HG03558 (cell line): ENCODE measurements at regions not wholly inside any gene's neighbourhood (a gene's known extent, or its start where the extent isn't known, plus 50 kb on each side); places are given as distances from the start of the nearest gene placed in this dataset.
"Not testable (repeated sequence)": the region's sequence is repeated elsewhere in the genome, so short reads cannot be mapped to it uniquely, and the experiment has no call there.

Source experiments
- ATAC-seq: cut with Tn5 transposase; IDR thresholded peaks from one replicate; pipeline ENCODE4 v1.9.1; 2021; ENCODE audit warnings: moderate number of reproducible peaks; ENCODE audit not compliant: unreplicated experiment; ENCODE audit errors: extremely low read depth

DNA sequence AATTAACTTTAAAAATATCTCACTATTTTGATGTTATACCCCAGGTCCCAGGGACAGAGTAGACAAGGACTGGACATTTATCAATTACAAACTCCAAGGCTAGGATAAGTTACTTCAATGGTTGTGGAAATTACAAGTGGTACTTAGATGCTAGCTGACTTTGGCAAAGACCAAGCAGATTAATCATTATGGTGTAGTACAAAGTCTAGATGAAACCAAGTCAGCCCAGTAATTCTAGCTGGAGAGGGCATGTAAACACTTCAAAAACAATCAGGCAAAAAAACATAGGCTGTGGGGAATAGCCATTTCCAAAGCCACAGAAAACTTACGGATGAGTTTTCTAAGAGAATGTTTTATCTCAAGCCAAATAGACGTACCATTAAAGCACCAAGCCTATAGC is 124.5 kb downstream of the TSEN15 start:
- ATAC-seq, result no peak

DNA sequence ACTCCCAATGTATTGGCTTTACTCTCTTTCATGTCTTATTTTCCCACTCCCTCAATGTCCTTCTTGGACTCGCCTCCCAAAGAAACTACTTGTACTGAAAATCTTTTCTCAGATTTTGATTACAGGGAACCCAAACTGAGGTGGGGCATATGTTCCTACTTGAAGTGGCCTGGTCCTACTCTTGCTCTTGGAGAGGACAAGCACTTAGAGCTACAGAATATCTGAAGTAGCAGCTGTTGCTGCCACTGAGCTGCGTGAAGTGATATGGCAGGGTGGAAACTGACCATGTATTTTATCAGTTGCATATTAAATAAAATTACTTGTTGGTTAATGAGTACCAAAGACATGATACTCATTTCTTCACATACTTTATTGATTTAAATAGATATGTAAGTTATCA is 129.5 kb downstream of the TSEN15 start:
- no peak for ATAC-seq

GRCh38 chr1:184183919-184184318 is 132.4 kb downstream of the TSEN15 start:
- ATAC-seq, result no peak

GRCh38 chr1:184184614-184185013 is 133.1 kb downstream of the TSEN15 start:
- not testable (repeated sequence) for ATAC-seq

- no peak for ATAC-seq
Measured at GRCh38 chr1:184185347-184185746, 133.8 kb downstream of the TSEN15 start.

DNA sequence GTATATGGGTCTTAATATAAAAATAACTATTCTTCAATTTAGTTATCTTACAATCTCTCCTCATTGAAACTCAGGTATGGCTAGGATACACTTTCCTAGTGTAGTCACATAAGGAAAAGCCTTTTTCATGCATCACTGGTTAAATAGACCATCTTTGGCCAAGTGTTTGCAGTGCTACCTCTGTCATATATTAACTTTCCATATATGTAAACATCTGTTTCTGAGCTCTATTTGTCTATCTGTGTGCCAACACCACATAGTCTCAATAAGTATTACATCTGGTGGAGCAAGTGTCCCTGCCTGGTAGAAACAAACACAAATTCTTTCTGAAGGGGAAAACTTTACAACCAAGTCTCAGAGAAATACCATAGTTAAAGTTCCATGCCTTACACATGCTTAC is 134.6 kb downstream of the TSEN15 start:
- ATAC-seq, result no peak

DNA sequence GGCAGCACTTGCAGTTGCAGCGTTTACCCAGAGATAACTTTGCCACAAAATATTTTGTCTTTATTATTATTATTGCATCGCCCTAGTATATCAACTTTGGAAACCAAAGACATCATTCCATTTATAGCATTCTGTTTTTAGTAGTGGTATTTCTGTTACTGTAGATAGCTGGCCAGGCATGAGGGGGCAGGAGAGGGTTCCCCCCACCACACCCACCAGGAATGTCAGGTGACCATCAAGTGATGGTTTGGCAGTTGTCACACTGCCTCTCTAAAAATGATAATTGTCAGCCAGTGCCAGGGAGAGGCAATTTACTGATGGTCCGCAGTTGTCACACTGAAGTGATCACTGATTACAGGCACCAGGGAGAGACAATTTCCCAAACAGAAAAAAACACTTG is 135.6 kb downstream of the TSEN15 start:
- no peak for ATAC-seq

DNA sequence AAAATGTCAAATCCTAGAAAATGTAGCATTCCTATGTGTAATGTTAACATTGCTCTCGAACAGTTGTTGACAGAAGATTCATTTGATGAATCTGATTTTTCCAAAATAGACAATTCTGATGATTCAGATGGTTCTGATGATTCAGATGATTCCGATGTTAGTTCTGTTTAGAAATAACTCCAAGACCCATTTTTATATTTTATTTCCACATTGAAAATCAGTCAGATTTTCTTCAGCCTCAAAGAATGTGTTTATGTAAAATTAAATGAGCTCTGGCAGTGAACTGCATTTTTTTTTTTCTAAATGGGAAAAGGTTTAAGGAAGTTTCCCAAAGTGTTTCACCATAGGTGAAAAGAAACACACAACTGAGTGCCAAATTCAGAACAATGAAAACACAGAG is 136.5 kb downstream of the TSEN15 start:
- no peak for ATAC-seq

- ATAC-seq, result no peak
Measured at GRCh38 chr1:184189361-184189760, 137.8 kb downstream of the TSEN15 start.

DNA sequence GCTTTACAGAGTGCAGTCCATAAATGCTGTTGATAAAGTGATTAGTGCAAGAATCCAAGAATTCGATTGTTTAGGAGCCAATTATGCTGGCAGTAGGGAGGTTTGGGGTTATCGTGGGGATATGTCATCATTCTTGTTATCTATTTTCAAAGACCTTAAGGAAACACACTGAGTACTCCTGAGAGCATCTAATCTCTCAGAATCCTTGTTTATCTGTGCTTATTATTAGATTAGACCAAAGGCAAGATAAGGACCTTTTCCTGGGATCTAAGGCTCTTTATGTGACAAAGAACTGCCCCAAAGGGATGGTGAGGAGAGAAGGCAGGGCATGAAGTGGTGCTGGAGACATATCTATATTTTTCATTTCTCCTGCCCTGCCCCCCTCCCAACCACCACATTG is 139.1 kb downstream of the TSEN15 start:
- no peak for ATAC-seq

GRCh38 chr1:184191181-184191621 is 139.7 kb downstream of the TSEN15 start:
- ATAC-seq, result no peak

DNA sequence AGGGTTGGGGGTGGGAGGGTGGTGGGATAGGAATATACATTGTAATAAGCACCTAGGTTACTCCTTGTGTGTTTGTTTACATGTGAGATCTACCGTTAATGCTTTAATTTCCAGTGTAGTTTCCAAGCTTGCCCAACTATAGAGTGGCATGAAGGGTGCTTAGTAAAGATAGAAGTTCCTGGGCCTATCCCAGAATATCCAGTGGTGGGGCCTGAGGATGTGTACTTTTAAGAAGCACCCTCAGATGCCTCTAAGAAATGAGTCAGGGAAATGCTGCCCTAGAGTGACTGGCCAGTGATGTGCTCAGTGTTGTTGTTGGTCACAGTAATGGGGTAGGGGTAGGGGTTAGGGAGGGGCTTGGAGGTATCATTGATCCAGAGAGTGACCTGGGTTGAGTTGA is 141.3 kb downstream of the TSEN15 start:
- no peak for ATAC-seq

GRCh38 chr1:184193451-184193850 is 141.9 kb downstream of the TSEN15 start:
- ATAC-seq, result no peak

DNA sequence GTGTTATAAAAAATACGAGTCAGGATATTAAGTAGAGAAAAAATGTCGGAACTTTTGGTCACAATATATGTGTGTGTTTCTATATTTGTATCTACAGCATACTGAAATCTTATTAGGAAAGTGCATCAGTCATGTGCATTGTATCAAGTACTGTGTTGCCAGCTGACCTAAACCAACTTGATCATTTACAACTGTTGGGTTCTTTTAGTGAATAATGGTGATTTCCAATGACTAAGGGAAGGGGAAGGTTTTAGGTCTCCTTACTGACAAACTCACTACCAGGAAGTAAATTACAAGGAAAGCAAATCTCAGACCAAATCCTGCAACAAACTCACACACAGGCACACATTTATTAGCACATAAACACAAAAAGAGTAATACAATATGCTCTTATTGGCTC is 142.7 kb downstream of the TSEN15 start:
- ATAC-seq, result no peak

- ATAC-seq, result not testable (repeated sequence)
Measured at GRCh38 chr1:184195722-184196121, 144.2 kb downstream of the TSEN15 start.

GRCh38 chr1:184197831-184198230 is 146.3 kb downstream of the TSEN15 start:
- ATAC-seq, result no peak

- ATAC-seq, result no peak
Measured at GRCh38 chr1:184199036-184199435, 147.5 kb downstream of the TSEN15 start.

DNA sequence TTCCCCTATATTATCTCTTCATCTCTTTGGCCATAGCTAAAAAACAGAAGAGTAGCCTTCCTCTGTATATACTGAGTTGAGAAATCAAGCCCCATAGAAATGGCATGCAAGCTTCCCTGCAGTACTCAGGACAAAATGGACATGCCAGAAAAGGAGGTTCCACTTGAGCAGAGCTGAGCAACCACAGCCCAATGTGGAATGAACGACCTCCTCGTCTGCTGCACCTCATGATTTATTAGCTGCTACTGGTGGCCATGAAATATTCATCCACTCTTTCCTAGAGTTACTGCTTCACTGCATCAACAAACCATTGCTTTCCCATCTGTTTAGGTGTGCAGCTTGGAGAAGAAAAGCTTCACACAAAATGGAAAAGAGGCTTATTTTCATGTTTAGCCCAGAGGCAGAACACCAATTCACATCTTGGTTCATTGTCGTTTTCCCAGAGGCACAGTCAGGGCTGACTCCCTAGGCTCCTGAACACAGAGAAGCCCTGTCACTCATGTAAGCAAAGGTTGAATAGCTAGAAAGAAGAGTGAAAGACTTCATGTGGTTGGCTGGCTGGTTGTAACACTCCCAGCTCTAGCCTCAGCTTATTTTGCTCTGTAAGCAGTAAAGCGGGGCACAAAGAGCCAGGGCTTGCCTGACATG is 148.0 kb downstream of the TSEN15 start:
- no peak for ATAC-seq

GRCh38 chr1:184208622-184209021 is 157.1 kb downstream of the TSEN15 start:
- no peak for ATAC-seq

DNA sequence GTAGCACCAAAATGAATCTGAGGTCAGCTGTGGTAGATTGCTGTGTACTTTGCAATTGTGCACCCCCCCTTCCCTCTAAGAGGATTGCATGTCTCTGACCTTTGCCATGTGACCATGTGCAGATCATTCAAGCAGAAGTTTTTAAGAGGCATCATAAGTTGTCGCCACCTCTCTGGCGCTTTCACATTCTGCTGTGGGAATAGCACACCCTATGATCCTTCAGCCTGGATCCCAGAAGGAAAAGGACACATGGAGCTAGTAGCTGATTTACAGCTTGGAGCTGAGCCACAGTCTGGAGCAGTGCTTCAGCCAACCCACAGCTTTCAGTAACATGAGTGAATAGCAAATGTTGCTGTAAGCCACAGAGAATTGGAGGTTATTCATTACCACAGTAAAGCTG is 158.5 kb downstream of the TSEN15 start:
- no peak for ATAC-seq

DNA sequence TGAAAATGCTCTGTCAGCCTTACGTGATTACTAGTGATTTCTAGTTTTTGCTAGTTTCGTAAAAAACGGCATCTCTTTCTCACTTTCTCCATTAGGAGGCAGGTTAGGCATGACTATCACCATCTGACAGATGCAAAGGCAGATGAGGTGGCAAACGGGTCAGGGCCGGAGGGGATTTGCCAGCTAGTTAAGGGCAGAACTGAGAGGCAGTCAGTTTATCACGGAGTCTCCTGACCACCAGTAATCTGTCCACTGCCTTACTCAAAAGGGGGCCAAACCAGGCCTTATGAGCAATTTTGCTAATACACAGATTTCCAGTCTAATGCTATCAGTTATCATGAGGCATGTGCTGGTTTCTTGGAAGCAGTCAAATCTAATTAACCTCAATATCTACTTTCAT is 159.3 kb downstream of the TSEN15 start:
- no peak for ATAC-seq

DNA sequence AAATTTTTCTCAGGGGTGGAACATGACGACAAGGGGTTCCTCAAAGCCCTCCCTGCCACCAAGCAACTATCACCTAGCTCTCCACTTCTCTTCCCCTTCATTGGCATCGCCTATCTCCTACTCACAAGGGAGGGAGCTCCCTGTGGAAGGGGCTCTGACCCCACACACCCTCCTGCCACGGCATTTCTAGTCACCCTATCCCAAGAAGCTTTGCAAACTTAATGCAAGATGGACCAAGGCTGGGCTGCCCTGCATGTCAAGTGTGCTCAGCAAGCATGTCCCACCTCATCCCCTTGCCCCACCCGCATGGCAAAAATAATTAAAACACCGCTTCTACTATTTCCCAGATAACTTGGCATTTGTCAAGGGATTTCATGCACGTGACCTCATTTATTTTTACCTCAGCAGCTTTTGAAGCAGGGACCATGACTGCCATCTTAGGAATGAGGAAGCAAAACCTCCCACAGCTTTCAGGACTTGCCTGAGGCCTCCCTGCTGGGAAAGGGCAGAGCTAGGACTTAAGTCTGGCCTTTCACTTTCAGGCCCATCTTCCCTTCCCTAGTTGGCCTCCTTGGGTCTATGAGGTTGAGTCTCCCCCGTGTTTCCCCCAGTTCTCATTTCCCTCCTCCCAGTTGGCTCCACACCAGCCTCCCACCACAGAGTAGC is 161.3 kb downstream of the TSEN15 start:
- ATAC-seq, result no peak
